NOMO-1 treated with DMSO at 0.1 percent for 48 hours (cell line): ENCODE measurements at regions not wholly inside any gene's neighbourhood (a gene's known extent, or its start where the extent isn't known, plus 50 kb on each side); places are given as distances from the start of the nearest gene placed in this dataset.
A peak's percentile ranks its signal among the peaks of the same experiment; 100 is the strongest.

Experiments used
- DNase-seq: peaks from one replicate; lab custom pipeline; 2025; ENCODE audit not compliant: unreplicated experiment; lab: John Stamatoyannopoulos, UW

GRCh38 chr4:140281828-140282552 lies 91.5 kb upstream of the SCOC start:
- DNase-seq, result no peak

GRCh38 chr4:140277576-140277975 lies 95.9 kb upstream of the SCOC start:
- no peak for DNase-seq

GRCh38 chr4:140271553-140271952 lies 101.9 kb upstream of the SCOC start:
- peak; percentile 13 for DNase-seq

GRCh38 chr4:140269369-140269768 lies 104.1 kb upstream of the SCOC start:
- DNase-seq, result no peak

- DNase-seq, result no peak
Measured at GRCh38 chr4:140268186-140268841, 105.1 kb upstream of the SCOC start.

- no peak for DNase-seq
Measured at GRCh38 chr4:140267576-140267975, 105.9 kb upstream of the SCOC start.

GRCh38 chr4:140266958-140267568 lies 106.4 kb upstream of the SCOC start:
- DNase-seq, result no peak

GRCh38 chr4:140260227-140260626 lies 106.2 kb upstream of the MAML3 start:
- no peak for DNase-seq

GRCh38 chr4:140258476-140258875 lies 104.5 kb upstream of the MAML3 start:
- DNase-seq, result no peak

- no peak for DNase-seq
Measured at GRCh38 chr4:140257461-140258305, 103.7 kb upstream of the MAML3 start.

- DNase-seq, result no peak
Measured at GRCh38 chr4:140256941-140257340, 103.0 kb upstream of the MAML3 start.

- DNase-seq, result no peak
Measured at GRCh38 chr4:140256335-140256734, 102.4 kb upstream of the MAML3 start.

GRCh38 chr4:140255927-140256326 lies 101.9 kb upstream of the MAML3 start:
- DNase-seq, result no peak

GRCh38 chr4:140255467-140255866 lies 101.5 kb upstream of the MAML3 start:
- DNase-seq, result no peak

GRCh38 chr4:140254651-140255299 lies 100.8 kb upstream of the MAML3 start:
- DNase-seq, result no peak

- no peak for DNase-seq
Measured at GRCh38 chr4:140253556-140254027, 99.6 kb upstream of the MAML3 start.

GRCh38 chr4:140252742-140253555 lies 99.0 kb upstream of the MAML3 start:
- DNase-seq, result peak; percentile 21

- no peak for DNase-seq
Measured at GRCh38 chr4:140252141-140252741, 98.3 kb upstream of the MAML3 start.

- no peak for DNase-seq
Measured at GRCh38 chr4:140251571-140251970, 97.6 kb upstream of the MAML3 start.
